Chondrocyte (in vitro differentiated cells): ENCODE measurements at regions not wholly inside any gene's neighbourhood (a gene's known extent, or its start where the extent isn't known, plus 50 kb on each side); places are given as distances from the start of the nearest gene placed in this dataset.

Experiments used
- DNase-seq: peaks from one replicate; pipeline ENCODE4 v3.0.0; 2021; ENCODE audit warnings: mixed read lengths, low spot score
- H3K27ac Mint-ChIP-seq: one replicate; pipeline ENCODE4 v1.8.0; 2021; ENCODE audit warnings: mild to moderate bottlenecking, moderate library complexity, mixed read lengths; ENCODE audit not compliant: unreplicated experiment
- H3K27me3 Mint-ChIP-seq: 2 replicates; pipeline ENCODE4 v1.8.0; 2021; ENCODE audit warnings: low read depth, mixed read lengths
- H3K36me3 Mint-ChIP-seq: 2 replicates; pipeline ENCODE4 v1.8.0; 2021; ENCODE audit warnings: low read depth, mixed read lengths
- H3K4me1 Mint-ChIP-seq: 2 replicates; pipeline ENCODE4 v1.8.0; 2021; ENCODE audit warnings: low read depth, mild to moderate bottlenecking, mixed read lengths
- H3K4me3 Mint-ChIP-seq: one replicate; pipeline ENCODE4 v1.8.0; 2021; ENCODE audit warnings: mild to moderate bottlenecking, moderate library complexity, mixed read lengths; ENCODE audit not compliant: unreplicated experiment
- H3K9me3 Mint-ChIP-seq: 2 replicates; pipeline ENCODE4 v1.8.0; 2021; ENCODE audit warnings: low read depth, mixed read lengths
- TF ChIP-seq, protein P1 (sequence below): fragments of 200-600 bp; sonication (generic); IDR thresholded peaks from 2 replicates; pipeline ENCODE4 v1.5.0; 2021; ENCODE audit warnings: antibody characterized with exemption, mild to moderate bottlenecking, moderate library complexity

- Mint-ChIP-seq H3K27me3 (peaks cover 2% of the 10 kb centered on the region), H3K36me3 (no peaks in the 10 kb centered on the region), H3K4me1 (peaks cover 11% of the 10 kb centered on the region), H3K9me3 (no peaks in the 10 kb centered on the region), H3K27ac (no peak overlapping the region), H3K4me3 (no peak overlapping the region)
- TF ChIP-seq, protein P1, sequence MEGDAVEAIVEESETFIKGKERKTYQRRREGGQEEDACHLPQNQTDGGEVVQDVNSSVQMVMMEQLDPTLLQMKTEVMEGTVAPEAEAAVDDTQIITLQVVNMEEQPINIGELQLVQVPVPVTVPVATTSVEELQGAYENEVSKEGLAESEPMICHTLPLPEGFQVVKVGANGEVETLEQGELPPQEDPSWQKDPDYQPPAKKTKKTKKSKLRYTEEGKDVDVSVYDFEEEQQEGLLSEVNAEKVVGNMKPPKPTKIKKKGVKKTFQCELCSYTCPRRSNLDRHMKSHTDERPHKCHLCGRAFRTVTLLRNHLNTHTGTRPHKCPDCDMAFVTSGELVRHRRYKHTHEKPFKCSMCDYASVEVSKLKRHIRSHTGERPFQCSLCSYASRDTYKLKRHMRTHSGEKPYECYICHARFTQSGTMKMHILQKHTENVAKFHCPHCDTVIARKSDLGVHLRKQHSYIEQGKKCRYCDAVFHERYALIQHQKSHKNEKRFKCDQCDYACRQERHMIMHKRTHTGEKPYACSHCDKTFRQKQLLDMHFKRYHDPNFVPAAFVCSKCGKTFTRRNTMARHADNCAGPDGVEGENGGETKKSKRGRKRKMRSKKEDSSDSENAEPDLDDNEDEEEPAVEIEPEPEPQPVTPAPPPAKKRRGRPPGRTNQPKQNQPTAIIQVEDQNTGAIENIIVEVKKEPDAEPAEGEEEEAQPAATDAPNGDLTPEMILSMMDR: no peak
- DNase-seq: no peak
Observed at GRCh38 chr3:22451501-22451900, 700.5 kb upstream of the ZNF385D start.

- no peaks in the 10 kb centered on the region for H3K36me3 Mint-ChIP-seq
- no peak overlapping the region for H3K27ac Mint-ChIP-seq
- H3K4me1 Mint-ChIP-seq: peaks cover 11% of the 10 kb centered on the region
- H3K27me3 Mint-ChIP-seq: peaks cover 5% of the 10 kb centered on the region
- no peak overlapping the region for H3K4me3 Mint-ChIP-seq
- H3K9me3 Mint-ChIP-seq: no peaks in the 10 kb centered on the region
- TF ChIP-seq, protein P1: no peak
- DNase-seq: no peak
Observed at GRCh38 chr3:22453906-22454535, 703.0 kb upstream of the ZNF385D start.

DNA sequence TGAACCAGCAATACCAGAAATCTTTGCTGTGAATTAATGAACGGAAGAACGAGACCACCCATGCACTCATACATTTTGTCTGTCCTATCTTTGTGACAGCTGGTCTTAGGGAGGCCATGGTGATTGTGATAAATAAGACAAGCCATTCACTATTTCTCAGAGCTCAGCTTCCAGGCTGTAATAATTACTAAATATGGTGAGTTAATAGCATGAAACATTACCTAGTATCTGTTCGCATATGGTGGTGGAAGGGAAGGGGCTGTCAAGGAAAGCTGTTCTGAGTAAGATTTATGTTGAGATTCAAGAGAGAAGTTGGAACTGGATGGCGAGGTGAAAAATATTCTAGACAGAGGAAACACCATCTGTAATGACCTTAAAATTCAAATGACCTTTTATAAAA lies 719.0 kb upstream of the ZNF385D start:
- Mint-ChIP-seq H3K27ac (no peak overlapping the region), H3K4me1 (peaks cover 11% of the 10 kb centered on the region), H3K4me3 (no peak overlapping the region), H3K9me3 (no peaks in the 10 kb centered on the region), H3K27me3 (peaks cover 14% of the 10 kb centered on the region), H3K36me3 (no peaks in the 10 kb centered on the region)
- TF ChIP-seq, protein P1: no peak
- DNase-seq: no peak

DNA sequence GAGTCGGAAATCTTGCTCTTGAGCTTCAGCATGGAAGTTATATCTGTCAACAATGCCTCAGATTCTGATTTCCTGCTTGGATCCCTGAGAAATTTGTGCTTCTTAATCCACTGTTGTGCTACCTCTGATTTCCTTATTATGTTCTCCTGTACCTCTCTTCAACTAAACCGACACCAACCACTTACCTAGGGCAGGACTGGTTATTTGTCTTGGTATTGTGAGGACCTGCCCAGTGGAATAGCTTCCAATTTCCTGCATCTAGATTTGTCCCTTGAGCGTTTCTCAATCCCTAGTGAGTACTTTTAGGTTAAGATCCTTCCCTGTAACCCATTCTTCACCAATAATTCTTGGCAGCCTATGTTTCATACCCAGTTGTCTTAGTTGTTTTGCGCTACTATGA lies 720.5 kb upstream of the ZNF385D start:
- H3K4me3 Mint-ChIP-seq: no peak overlapping the region
- no peaks in the 10 kb centered on the region for H3K36me3 Mint-ChIP-seq
- TF ChIP-seq, protein P1: no peak
- H3K9me3 Mint-ChIP-seq: no peaks in the 10 kb centered on the region
- DNase-seq: no peak
- peaks cover 22% of the 10 kb centered on the region for H3K4me1 Mint-ChIP-seq
- H3K27me3 Mint-ChIP-seq: peaks cover 9% of the 10 kb centered on the region
- H3K27ac Mint-ChIP-seq: no peak overlapping the region

DNA sequence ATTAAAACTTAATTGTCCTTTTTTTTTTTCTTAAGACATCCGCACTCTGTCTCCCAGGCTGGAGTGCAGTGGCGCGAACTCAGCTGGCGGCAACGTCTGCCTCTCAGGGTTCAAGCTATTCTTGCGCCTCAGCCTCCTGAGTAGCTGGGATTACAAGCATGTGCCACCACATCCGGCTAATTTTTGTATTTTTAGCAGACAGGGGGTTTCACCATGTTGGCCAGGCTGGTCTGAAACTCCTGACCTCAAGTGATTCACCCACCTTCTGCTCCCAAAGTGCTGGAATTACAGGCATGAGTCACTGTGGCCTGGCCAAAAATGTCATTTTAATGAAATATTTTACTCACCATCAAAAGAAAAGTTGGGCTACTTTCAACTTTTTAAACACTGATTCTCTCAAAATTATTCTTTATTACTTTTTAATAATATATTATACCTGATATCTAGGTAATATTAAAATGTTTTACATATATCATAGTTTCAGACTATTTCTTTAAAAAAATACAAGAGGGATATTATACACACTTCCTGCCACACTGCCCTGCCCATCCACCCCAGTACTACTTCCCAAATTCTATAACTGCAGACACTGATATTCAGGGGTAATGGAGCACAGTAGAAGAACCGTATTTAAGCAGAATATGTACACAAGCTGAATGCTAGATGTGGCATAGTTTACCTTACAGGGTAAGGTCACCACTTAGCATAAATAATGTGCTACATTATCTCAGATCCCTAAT lies 723.9 kb upstream of the ZNF385D start:
- Mint-ChIP-seq H3K4me1 (peaks cover 28% of the 10 kb centered on the region), H3K9me3 (no peaks in the 10 kb centered on the region), H3K27ac (peak overlapping the region; percentile 75), H3K36me3 (no peaks in the 10 kb centered on the region), H3K4me3 (no peak overlapping the region), H3K27me3 (peaks cover 4% of the 10 kb centered on the region)
- DNase-seq: no peak
- TF ChIP-seq, protein P1: no peak
